Lung (tissue), 11 donors: ENCODE measurements at regions not wholly inside any gene's neighbourhood (a gene's known extent, or its start where the extent isn't known, plus 50 kb on each side); places are given as distances from the start of the nearest gene placed in this dataset.

ENCODE experiments used
- ATAC-seq: fragments of 200-7000 bp; cut with Tn5 transposase; one replicate; pipeline ENCODE4 v1.9.1; 2020; ENCODE audit warnings: moderate number of reproducible peaks; ENCODE audit not compliant: insufficient read depth, low FRiP score
- DNase-seq, 3 donors: peaks; one replicate each; pipeline ENCODE4 v3.0.0-alpha.2; 2013 to 2017
- H3K27ac ChIP-seq, 2 donors: one replicate each; pipeline ENCODE4 v1.5.1; 2013; ENCODE audit warnings: mild to moderate bottlenecking in 2 of 2, moderate library complexity in 2 of 2, control low read depth in 1 of 2, inconsistent platforms in 1 of 2, low read depth in 1 of 2, low read length in 1 of 2
- H3K27me3 ChIP-seq, 3 donors: one replicate each; pipeline ENCODE4 v1.5.1; 2013; ENCODE audit warnings: low read length in 2 of 3; ENCODE audit not compliant: control insufficient read depth in 3 of 3, insufficient read depth in 3 of 3
- H3K36me3 ChIP-seq, 4 donors: one replicate each; pipeline ENCODE4 v1.5.1; 2013; ENCODE audit warnings: low read length in 4 of 4, mild to moderate bottlenecking in 1 of 4, moderate library complexity in 1 of 4; ENCODE audit not compliant: control insufficient read depth in 4 of 4, insufficient read depth in 4 of 4
- H3K4me1 ChIP-seq, 5 donors: one replicate each; pipeline ENCODE4 v1.5.1; 2013; ENCODE audit warnings: low read length in 5 of 5, mild to moderate bottlenecking in 2 of 5, moderate library complexity in 1 of 5; ENCODE audit not compliant: control insufficient read depth in 5 of 5, insufficient read depth in 5 of 5
- H3K4me3 ChIP-seq: one replicate; pipeline ENCODE4 v1.5.1; 2013; ENCODE audit warnings: mild to moderate bottlenecking, control low read depth, moderate library complexity
- H3K9ac ChIP-seq, 2 donors: one replicate each; pipeline ENCODE4 v1.5.1; 2013; ENCODE audit warnings: low read length in 2 of 2, control low read depth in 1 of 2; ENCODE audit not compliant: insufficient read depth in 1 of 2
- H3K9me3 ChIP-seq, 4 donors: one replicate each; pipeline ENCODE4 v1.5.1; 2013; ENCODE audit warnings: low read length in 3 of 4, mild to moderate bottlenecking in 1 of 4, moderate library complexity in 1 of 4; ENCODE audit not compliant: control insufficient read depth in 4 of 4, insufficient read depth in 3 of 4
- WGBS, 2 donors: extraction: QIAGEN DNeasy Blood & Tissue Kit; methylation state at CpG; one replicate each; pipeline ENCODE4 v1.1.7; 2013; 5-methylcytosine and 5-hydroxymethylcytosine counted together
- TF ChIP-seq, protein P1 (sequence below): IDR thresholded peaks from 2 replicates; pipeline ENCODE4 v1.5.1; 2012; ENCODE audit warnings: mild to moderate bottlenecking; ENCODE audit errors: control extremely low read depth, extremely low read depth
- donor health status: control.
- donor health status: control.
- donor health status: Bipolar disorder and iron deficiency.
- donor health status: healthy.
- donor health status: DM: yes; HTN: yes; CAD: no.

DNA sequence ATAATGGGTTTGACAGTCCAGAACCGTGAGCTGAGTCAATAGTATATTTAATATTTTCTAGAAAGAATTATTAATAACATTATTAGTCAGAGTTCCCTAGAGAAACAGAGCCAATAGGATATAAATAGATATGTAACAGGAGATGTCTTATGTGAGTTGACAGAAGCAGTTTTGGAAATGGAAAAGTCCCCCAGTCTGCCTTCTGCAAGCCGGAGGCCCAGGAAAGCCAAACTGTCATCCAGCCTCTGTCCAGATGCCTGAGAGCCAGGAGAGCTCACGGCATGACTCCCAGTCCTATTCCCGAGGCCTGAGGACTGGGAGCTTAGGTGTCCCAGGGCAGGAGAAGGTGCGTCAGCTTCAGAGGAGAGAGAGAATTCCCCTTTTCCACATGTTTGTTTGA is 286.4 kb upstream of the ADARB2 start:
- ATAC-seq: no peak

DNA sequence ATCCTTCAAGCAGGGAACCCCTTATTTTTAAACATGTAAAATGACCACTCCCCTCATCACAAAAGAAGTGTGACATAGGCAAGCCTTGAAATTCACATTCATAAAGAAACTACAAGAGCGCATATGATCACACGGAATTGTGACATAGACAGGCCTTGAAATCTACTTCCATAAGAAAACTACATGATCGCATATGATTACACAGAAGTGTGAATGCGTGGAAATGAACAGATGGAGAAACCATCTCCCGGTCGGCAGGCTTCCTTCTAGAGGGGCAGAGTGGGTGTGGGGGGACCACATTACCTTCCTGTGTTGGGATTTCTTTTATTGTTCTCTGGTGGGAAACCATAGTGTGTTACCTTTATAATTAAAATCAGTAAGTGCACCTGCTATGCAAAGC is 285.1 kb upstream of the ADARB2 start:
- Histone ChIP-seq H3K4me3 (no peak overlapping the region), H3K27ac (no peak overlapping the region), H3K27me3 (peaks cover 0 to 4% (median under 1%) of the 10 kb centered on the region in 3 donors), H3K36me3 (no peaks in the 10 kb centered on the region), H3K9ac (no peak overlapping the region), H3K4me1 (no peaks in the 10 kb centered on the region), H3K9me3 (peaks cover 0 to 4% (median 0%) of the 10 kb centered on the region in 4 donors)
- TF ChIP-seq, protein P1, sequence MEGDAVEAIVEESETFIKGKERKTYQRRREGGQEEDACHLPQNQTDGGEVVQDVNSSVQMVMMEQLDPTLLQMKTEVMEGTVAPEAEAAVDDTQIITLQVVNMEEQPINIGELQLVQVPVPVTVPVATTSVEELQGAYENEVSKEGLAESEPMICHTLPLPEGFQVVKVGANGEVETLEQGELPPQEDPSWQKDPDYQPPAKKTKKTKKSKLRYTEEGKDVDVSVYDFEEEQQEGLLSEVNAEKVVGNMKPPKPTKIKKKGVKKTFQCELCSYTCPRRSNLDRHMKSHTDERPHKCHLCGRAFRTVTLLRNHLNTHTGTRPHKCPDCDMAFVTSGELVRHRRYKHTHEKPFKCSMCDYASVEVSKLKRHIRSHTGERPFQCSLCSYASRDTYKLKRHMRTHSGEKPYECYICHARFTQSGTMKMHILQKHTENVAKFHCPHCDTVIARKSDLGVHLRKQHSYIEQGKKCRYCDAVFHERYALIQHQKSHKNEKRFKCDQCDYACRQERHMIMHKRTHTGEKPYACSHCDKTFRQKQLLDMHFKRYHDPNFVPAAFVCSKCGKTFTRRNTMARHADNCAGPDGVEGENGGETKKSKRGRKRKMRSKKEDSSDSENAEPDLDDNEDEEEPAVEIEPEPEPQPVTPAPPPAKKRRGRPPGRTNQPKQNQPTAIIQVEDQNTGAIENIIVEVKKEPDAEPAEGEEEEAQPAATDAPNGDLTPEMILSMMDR: no peak
- 84 to 85% methylated on average over 6 of the region's 6 CpGs for WGBS, 2 donors
- DNase-seq (no peak), ATAC-seq (no peak)

More for the DNA sequence above, 286.4 kb upstream of the ADARB2 start:
- H3K4me3 ChIP-seq: no peak overlapping the region
- H3K4me1 ChIP-seq: no peaks in the 10 kb centered on the region
- H3K9ac ChIP-seq: no peak overlapping the region
- TF ChIP-seq, protein P1: no peak
- DNase-seq: no peak
- H3K27ac ChIP-seq: no peak overlapping the region
- H3K9me3 ChIP-seq: peaks cover 0 to 4% (median 0%) of the 10 kb centered on the region in 4 donors
- WGBS, 2 donors: 74 to 87% methylated on average over 5 of the region's 5 CpGs
- peaks cover 0 to 4% (median 0%) of the 10 kb centered on the region in 3 donors for H3K27me3 ChIP-seq
- H3K36me3 ChIP-seq: no peaks in the 10 kb centered on the region

DNA sequence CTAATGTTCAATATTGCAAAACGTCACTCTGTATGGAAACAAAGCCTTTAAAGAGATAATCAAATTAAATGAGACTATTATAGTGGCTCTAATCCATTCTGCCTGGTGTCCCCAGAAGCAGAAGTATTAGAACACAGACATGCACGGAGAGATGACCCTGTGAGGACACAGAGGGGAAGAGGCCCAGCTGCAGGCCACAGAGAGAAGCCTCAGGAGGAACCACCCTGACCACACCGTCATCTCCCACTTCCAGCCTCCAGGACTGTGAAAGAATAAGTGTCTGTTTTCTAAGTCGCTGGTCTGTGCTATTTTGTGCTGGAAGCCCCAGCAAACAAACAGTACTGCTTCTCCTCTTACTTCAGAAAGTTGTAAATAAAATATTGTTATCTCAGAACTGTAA is 283.5 kb upstream of the ADARB2 start:
- Histone ChIP-seq H3K9me3 (peaks cover 0 to 4% (median 0%) of the 10 kb centered on the region in 4 donors), H3K4me3 (no peak overlapping the region), H3K27me3 (peaks cover 0 to 4% (median 3%) of the 10 kb centered on the region in 3 donors), H3K9ac (no peak overlapping the region), H3K27ac (no peak overlapping the region), H3K36me3 (no peaks in the 10 kb centered on the region), H3K4me1 (no peaks in the 10 kb centered on the region)
- WGBS, 2 donors: 43 to 59% methylated on average over 4 of the region's 4 CpGs
- DNase-seq (no peak), ATAC-seq (no peak)
- TF ChIP-seq, protein P1: no peak

DNA sequence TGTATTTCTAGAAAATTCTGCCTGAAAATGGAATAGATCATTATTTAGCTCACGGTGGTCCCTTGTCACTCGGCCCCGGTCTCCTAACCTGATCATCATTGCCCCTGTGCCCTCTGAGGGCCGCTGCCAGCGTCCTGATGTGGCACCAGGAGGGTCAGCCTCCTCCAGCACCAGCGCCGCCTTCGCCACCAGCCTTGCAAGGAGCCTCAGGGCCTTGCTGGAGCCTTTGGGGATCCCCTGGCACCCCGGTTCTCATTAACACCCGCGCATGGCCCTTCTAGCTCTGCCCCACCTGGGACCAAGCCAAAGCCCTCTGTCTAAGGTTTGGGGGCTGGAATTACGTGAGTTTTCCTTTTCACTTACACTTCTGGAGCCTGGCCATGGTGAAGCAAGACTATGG is 282.5 kb upstream of the ADARB2 start:
- H3K4me3 ChIP-seq: no peak overlapping the region
- no peak overlapping the region for H3K9ac ChIP-seq
- no peaks in the 10 kb centered on the region for H3K36me3 ChIP-seq
- ATAC-seq (no peak), DNase-seq (no peak)
- H3K27me3 ChIP-seq: peaks cover 0 to 4% (median 3%) of the 10 kb centered on the region in 3 donors
- peaks cover 0 to 4% (median 0%) of the 10 kb centered on the region in 4 donors for H3K9me3 ChIP-seq
- H3K4me1 ChIP-seq: no peaks in the 10 kb centered on the region
- 90 to 92% methylated on average over 12 of the region's 12 CpGs for WGBS, 2 donors
- TF ChIP-seq, protein P1: no peak
- no peak overlapping the region for H3K27ac ChIP-seq
